Natural killer cell treated with Interleukin-12 subunit alpha and Interleukin-12 subunit beta and Interleukin-15 and Interleukin-18, amount 100 ng/mL, for 72 hours (primary cell): ENCODE measurements at regions not wholly inside any gene's neighbourhood (a gene's known extent, or its start where the extent isn't known, plus 50 kb on each side); places are given as distances from the start of the nearest gene placed in this dataset.

ENCODE experiments used
- ATAC-seq, 2 donors: fragments of 150-1000 bp; cut with Tn5 transposase in 1 of 2; sonication (Bioruptor Pico), chemical (Tn5 transposase) in 1 of 2; 2 replicates each; pipeline ENCODE4 v1.10.0; 2021
- DNase-seq: peaks from one replicate; pipeline ENCODE4 v3.0.0; 2022; ENCODE audit warnings: low spot score
- H3K27ac Mint-ChIP-seq, 2 donors: 1 replicate in 1 of 2; 2 replicates in 1 of 2; pipeline ENCODE4 v1.8.0; 2022; ENCODE audit warnings: mixed read lengths in 2 of 2, mild to moderate bottlenecking in 1 of 2, moderate library complexity in 1 of 2
- H3K27me3 Mint-ChIP-seq, 2 donors: 1 replicate in 1 of 2; 2 replicates in 1 of 2; pipeline ENCODE4 v1.8.0; 2022; ENCODE audit warnings: mixed read lengths in 2 of 2
- H3K36me3 Mint-ChIP-seq: one replicate; pipeline ENCODE4 v1.8.0; 2022; ENCODE audit warnings: mixed read lengths
- H3K4me1 Mint-ChIP-seq, 2 donors: 1 replicate in 1 of 2; 2 replicates in 1 of 2; pipeline ENCODE4 v1.8.0; 2022; ENCODE audit warnings: low read depth in 2 of 2, mixed read lengths in 2 of 2, mild to moderate bottlenecking in 1 of 2
- H3K4me3 Mint-ChIP-seq: one replicate; pipeline ENCODE4 v1.8.0; 2022; ENCODE audit warnings: mixed read lengths
- H3K9me3 Mint-ChIP-seq: 2 replicates; pipeline ENCODE4 v1.8.0; 2022; ENCODE audit warnings: mixed read lengths

- peaks cover 7% of the 10 kb centered on the region for H3K36me3 Mint-ChIP-seq
- no peak for DNase-seq
- ATAC-seq: no peak
- H3K27me3 Mint-ChIP-seq: peaks cover 10 to 39% of the 10 kb centered on the region in 2 donors
- H3K4me3 Mint-ChIP-seq: no peak overlapping the region
- no peaks in the 10 kb centered on the region for H3K4me1 Mint-ChIP-seq
- no peak overlapping the region for H3K27ac Mint-ChIP-seq
- no peaks in the 10 kb centered on the region for H3K9me3 Mint-ChIP-seq
Observed at GRCh38 chr5:2044041-2044440, 161.3 kb upstream of the IRX4 start.

- H3K4me3 Mint-ChIP-seq: no peak overlapping the region
- H3K9me3 Mint-ChIP-seq: no peaks in the 10 kb centered on the region
- H3K4me1 Mint-ChIP-seq: no peaks in the 10 kb centered on the region
- peaks cover 16 to 46% of the 10 kb centered on the region in 2 donors for H3K27me3 Mint-ChIP-seq
- no peak overlapping the region for H3K27ac Mint-ChIP-seq
- ATAC-seq (no peak), DNase-seq (no peak)
- H3K36me3 Mint-ChIP-seq: no peaks in the 10 kb centered on the region
Observed at GRCh38 chr5:2039180-2039531, 156.4 kb upstream of the IRX4 start.

DNA sequence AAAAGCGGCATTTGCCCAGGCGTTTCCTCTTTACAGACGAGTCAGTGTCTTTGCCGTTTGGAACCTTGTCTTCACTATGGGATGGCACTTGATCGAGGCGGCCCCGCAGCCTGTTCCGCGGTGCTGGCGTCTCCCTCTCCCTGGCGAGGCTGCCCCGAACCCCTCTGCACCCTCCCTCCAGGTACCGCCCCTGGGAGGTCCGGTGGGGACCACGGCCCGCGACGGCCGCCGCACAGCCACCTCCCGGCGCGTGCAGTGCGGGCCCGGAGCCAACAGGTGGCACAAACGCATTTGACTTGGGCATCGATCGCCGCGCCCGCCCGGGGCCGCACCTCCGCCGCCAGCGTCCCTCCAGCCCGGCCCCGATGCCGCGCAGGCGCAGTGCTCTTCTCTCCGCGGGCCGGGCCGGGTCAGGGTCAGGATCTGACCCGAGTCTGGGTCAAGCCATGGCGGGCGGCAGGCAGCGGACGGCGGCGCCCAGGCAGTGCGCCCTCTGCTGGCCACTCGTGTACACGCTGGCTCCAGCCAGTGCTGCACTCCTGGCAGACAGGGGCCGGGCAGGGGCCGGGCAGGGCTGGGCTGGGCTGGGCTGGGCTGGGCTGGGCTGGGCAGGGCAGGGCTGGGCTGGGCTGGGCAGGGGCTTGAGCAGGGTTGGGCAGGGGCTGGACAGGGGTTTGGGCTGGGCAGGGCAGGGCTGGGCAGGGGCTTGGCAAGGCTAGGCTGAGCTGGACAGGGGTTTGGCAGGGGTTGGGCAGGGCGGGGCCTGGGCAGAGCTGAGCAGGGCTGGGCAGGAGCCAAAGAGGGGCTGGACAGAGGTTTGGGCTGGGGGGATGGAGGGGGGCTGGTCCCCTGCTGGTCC is 155.8 kb upstream of the IRX4 start:
- Mint-ChIP-seq H3K4me1 (no peaks in the 10 kb centered on the region), H3K4me3 (peak overlapping the region; percentile 17), H3K27ac (no peak overlapping the region), H3K27me3 (peaks cover 18 to 46% of the 10 kb centered on the region in 2 donors), H3K36me3 (no peaks in the 10 kb centered on the region), H3K9me3 (no peaks in the 10 kb centered on the region)
- peak; percentile 88 to 94 for ATAC-seq
- DNase-seq: peak; percentile 79

DNA sequence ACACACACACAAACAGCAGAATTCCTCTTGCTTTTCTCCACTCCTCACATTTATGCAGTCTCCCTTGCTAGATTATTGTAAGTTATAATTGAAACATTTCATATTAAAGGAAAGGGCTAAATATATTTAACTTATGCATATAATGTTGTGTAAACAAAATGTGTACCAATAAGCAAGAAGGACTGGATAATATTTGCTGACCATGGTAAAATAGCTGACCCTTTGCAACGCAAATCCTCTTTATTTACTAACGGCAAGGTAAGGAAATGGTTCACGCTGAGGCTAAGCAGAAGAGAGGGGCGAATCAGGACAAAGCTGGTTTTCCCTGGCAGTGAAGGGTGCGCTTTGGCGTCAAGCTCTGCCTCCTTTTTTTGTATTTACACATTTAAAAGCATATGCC is 154.2 kb upstream of the IRX4 start:
- H3K4me1 Mint-ChIP-seq: no peaks in the 10 kb centered on the region
- H3K9me3 Mint-ChIP-seq: no peaks in the 10 kb centered on the region
- no peaks in the 10 kb centered on the region for H3K36me3 Mint-ChIP-seq
- no peak overlapping the region for H3K4me3 Mint-ChIP-seq
- peaks cover 30 to 60% of the 10 kb centered on the region in 2 donors for H3K27me3 Mint-ChIP-seq
- DNase-seq: no peak
- no peak for ATAC-seq
- H3K27ac Mint-ChIP-seq: no peak overlapping the region

GRCh38 chr5:2032432-2032831 is 149.7 kb upstream of the IRX4 start:
- DNase-seq (no peak), ATAC-seq (no peak)
- no peaks in the 10 kb centered on the region for H3K36me3 Mint-ChIP-seq
- no peaks in the 10 kb centered on the region for H3K4me1 Mint-ChIP-seq
- H3K9me3 Mint-ChIP-seq: no peaks in the 10 kb centered on the region
- H3K27ac Mint-ChIP-seq: no peak overlapping the region
- H3K27me3 Mint-ChIP-seq: peaks cover 35 to 58% of the 10 kb centered on the region in 2 donors
- H3K4me3 Mint-ChIP-seq: no peak overlapping the region

DNA sequence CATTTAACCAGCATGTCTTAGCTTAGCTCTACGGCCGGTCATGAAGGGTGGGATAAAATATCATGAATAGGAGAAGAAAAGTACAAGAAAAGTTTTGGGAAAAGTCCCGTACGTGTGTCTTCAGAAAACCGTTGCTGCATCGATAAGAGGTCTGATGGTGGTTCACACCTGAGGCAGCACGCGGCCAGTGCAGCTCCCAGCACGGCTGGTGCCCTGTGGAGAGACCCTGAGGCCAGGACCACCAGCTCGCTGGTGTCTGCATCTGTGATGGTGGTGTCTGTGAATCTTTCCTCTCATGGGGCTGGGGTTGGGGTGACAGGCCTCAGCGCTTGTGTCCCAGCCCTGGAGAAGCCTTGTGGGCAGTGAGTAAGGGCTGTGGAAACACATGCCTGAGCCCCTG is 148.9 kb upstream of the IRX4 start:
- Mint-ChIP-seq H3K4me1 (no peaks in the 10 kb centered on the region), H3K27ac (no peak overlapping the region), H3K27me3 (peaks cover 32 to 59% of the 10 kb centered on the region in 2 donors), H3K9me3 (no peaks in the 10 kb centered on the region), H3K36me3 (no peaks in the 10 kb centered on the region), H3K4me3 (no peak overlapping the region)
- ATAC-seq (peak in 1 of 2 donors; percentile 28), DNase-seq (no peak)

GRCh38 chr5:2030131-2030530 is 147.4 kb upstream of the IRX4 start:
- Mint-ChIP-seq H3K36me3 (no peaks in the 10 kb centered on the region), H3K27ac (no peak overlapping the region), H3K9me3 (no peaks in the 10 kb centered on the region), H3K4me1 (no peaks in the 10 kb centered on the region), H3K27me3 (peaks cover 33 to 59% of the 10 kb centered on the region in 2 donors), H3K4me3 (no peak overlapping the region)
- DNase-seq (no peak), ATAC-seq (no peak)

- Mint-ChIP-seq H3K27me3 (peaks cover 34 to 60% of the 10 kb centered on the region in 2 donors), H3K36me3 (no peaks in the 10 kb centered on the region), H3K4me1 (no peaks in the 10 kb centered on the region), H3K9me3 (no peaks in the 10 kb centered on the region), H3K4me3 (no peak overlapping the region), H3K27ac (no peak overlapping the region)
- no peak for DNase-seq
- ATAC-seq: no peak
Observed at GRCh38 chr5:2029206-2029605, 146.5 kb upstream of the IRX4 start.

DNA sequence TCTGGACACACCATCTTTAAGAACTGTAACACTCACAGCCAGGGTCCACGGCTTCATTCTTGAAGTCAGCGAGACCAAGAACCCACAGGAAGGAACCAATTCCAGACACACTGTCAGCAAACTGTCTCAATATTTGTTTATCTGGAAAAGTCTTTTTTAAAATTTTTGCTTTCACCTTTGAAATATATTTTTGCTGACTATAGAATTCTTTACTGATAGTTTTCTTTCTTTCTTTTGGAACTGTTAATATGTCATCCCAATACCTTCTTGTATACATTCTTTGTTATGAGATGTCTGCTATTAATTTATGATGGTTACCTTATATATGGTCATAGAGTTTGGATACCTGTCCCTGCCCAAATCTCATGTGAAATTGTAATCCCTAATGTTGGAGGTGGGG is 145.1 kb upstream of the IRX4 start:
- peaks cover 25 to 46% of the 10 kb centered on the region in 2 donors for H3K27me3 Mint-ChIP-seq
- ATAC-seq (no peak), DNase-seq (no peak)
- no peaks in the 10 kb centered on the region for H3K36me3 Mint-ChIP-seq
- H3K4me1 Mint-ChIP-seq: no peaks in the 10 kb centered on the region
- H3K27ac Mint-ChIP-seq: no peak overlapping the region
- no peaks in the 10 kb centered on the region for H3K9me3 Mint-ChIP-seq
- no peak overlapping the region for H3K4me3 Mint-ChIP-seq

DNA sequence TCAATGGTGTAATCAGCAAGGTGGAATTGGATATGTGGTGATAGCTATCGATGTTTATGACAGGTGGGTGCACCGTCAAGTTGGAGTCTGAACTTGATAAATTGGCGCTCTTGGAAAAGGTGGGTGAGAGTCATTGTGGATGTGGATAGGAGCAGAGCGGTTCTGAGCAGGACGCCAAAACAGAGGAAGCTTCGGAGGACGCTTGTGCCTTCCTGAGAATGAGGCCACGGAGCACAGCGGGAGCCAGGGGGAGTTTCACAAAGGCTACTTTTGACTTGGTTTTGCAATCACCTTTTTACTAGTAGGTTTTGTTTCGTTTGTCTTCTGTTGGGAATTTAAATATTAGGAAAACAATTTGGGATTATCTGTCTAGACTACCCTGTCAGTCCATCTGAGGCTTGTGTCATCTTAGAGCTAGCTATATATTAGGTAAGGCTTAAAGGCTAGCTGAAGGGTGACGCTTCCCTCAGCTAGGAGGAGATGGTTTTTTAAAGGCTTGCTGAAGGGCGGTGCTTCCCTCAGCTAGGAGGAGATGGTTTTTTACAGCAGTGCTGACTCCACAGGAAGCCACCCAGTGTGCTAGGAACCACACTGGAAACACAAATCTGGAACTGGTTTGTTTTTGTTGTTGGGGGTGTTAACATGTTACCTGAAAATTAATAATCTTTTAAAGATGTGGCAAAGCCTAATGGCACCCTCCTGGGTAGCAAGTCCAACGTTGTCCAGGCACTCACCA is 142.4 kb upstream of the IRX4 start:
- Mint-ChIP-seq H3K9me3 (no peaks in the 10 kb centered on the region), H3K4me3 (no peak overlapping the region), H3K4me1 (no peaks in the 10 kb centered on the region), H3K27ac (no peak overlapping the region), H3K27me3 (peaks cover 30 to 43% of the 10 kb centered on the region in 2 donors), H3K36me3 (no peaks in the 10 kb centered on the region)
- ATAC-seq (no peak), DNase-seq (no peak)

DNA sequence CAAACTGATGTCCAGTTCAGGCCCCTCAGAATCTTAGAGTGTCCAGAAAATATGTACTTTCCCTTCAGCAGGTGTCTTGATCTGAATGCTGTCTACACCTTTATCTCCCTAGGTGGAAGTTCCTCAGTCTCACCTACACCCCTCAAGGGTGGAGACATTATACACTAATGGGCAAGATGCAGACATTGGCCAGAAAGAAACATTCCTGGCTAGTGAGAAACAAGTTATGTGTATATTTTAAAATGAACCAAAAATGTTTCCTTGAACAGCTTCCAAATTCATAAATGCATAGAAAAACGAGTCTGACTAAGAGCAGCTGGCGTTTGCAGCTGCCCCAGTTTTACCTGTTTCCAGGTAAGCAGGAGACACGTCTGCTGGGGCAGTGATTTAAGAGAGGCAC is 140.5 kb upstream of the IRX4 start:
- Mint-ChIP-seq H3K36me3 (no peaks in the 10 kb centered on the region), H3K9me3 (no peaks in the 10 kb centered on the region), H3K27ac (no peak overlapping the region), H3K4me3 (no peak overlapping the region), H3K27me3 (peaks cover 24 to 31% of the 10 kb centered on the region in 2 donors), H3K4me1 (no peaks in the 10 kb centered on the region)
- no peak for DNase-seq
- no peak for ATAC-seq

DNA sequence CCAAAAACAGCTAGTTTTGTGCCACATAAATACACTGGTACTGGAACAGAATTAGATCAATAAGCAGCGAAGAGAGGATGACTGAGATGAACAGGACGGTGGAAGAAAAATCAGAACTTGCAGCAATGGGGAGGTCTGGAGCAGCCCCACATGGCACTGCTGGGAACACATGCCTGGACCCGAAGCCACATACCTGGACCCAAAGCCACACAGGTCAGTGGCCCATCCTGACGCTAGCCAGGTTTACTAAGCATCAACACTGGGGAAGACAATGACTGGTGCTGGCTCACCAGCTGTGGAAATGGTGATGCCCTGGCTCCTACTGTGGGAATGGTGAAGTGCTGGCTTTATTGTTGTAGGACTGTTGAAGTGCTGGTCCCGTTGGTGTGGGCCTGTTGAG is 139.7 kb upstream of the IRX4 start:
- DNase-seq: no peak
- H3K9me3 Mint-ChIP-seq: no peaks in the 10 kb centered on the region
- H3K27ac Mint-ChIP-seq: no peak overlapping the region
- H3K36me3 Mint-ChIP-seq: no peaks in the 10 kb centered on the region
- no peak overlapping the region for H3K4me3 Mint-ChIP-seq
- H3K27me3 Mint-ChIP-seq: peaks cover 20 to 28% of the 10 kb centered on the region in 2 donors
- no peaks in the 10 kb centered on the region for H3K4me1 Mint-ChIP-seq
- peak in 1 of 2 donors; percentile 24 for ATAC-seq

DNA sequence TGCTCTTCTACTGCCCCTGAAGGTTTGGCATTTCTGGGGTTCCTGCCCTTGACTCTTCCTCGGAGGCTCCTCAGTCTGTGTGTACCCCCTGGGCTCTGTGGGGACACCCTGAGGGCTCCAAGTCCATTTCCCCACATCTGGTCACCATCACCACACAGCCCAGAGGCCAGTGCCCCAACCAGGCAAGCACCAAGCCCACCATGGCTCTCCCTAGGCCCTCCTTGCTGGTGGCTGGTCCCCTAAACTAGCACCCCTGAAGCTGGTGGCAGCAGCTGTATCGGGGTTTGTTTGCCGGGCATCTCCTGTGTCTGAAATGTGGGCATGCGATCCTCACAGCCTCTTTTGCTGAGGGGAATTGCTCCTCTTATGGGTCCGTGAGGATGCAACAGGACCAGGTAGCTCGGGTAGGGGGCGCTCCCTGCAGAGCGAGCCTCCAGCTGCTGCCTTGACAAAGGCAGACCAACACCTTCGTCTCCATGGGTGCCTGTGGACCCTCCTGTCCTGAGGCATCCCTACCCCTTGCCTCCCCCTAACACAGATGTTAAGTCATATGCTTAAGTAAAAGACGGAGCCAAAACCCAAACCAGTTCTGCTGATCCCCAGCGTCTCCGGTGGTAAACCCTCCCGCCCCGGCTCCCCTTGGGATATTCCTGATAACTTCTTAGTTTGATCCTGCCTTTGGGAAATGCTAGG is 138.9 kb upstream of the IRX4 start:
- no peak overlapping the region for H3K27ac Mint-ChIP-seq
- ATAC-seq (no peak), DNase-seq (no peak)
- H3K9me3 Mint-ChIP-seq: no peaks in the 10 kb centered on the region
- no peaks in the 10 kb centered on the region for H3K36me3 Mint-ChIP-seq
- H3K4me1 Mint-ChIP-seq: no peaks in the 10 kb centered on the region
- H3K4me3 Mint-ChIP-seq: no peak overlapping the region
- H3K27me3 Mint-ChIP-seq: peaks cover 20 to 25% of the 10 kb centered on the region in 2 donors

DNA sequence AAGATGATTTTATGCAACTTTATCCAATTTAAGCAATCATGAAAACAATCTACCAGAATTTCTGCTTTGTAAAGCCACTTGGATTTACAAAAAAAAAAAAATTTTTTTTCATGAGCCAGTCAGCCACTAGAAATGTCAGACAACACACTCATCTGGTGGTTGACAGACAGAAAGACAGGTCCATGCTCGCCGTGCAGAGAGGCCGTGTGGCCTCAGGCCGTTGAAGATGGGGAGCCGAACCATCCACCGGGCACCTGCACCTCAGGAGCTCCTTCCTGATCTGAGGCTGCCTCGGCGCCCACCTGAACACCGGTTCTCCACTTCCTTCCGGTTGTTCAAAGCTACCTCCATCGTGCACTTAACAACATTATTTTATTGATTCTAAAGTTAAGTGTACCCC is 138.0 kb upstream of the IRX4 start:
- no peak overlapping the region for H3K4me3 Mint-ChIP-seq
- DNase-seq: no peak
- no peak for ATAC-seq
- no peaks in the 10 kb centered on the region for H3K4me1 Mint-ChIP-seq
- H3K27me3 Mint-ChIP-seq: peaks cover 16 to 17% of the 10 kb centered on the region in 2 donors
- no peaks in the 10 kb centered on the region for H3K9me3 Mint-ChIP-seq
- H3K27ac Mint-ChIP-seq: no peak overlapping the region
- no peaks in the 10 kb centered on the region for H3K36me3 Mint-ChIP-seq
